GM06990 (cell line): ENCODE measurements at regions not wholly inside any gene's neighbourhood (a gene's known extent, or its start where the extent isn't known, plus 50 kb on each side); places are given as distances from the start of the nearest gene placed in this dataset.
"Not testable (repeated sequence)": the region's sequence is repeated elsewhere in the genome, so short reads cannot be mapped to it uniquely, and the experiment has no call there.

ENCODE experiments used
- DNase-seq: peaks from one replicate; pipeline ENCODE4 v3.0.0-alpha.2; 2011; ENCODE audit not compliant: insufficient read length; ENCODE audit errors: extremely low read depth
- H3K27me3 ChIP-seq: replicated peaks from 2 replicates; pipeline ENCODE4 v1.6.0; 2011; ENCODE audit warnings: low read length; ENCODE audit not compliant: control insufficient read depth, insufficient read depth
- H3K36me3 ChIP-seq: 2 replicates; pipeline ENCODE4 v1.5.1; 2011; ENCODE audit warnings: low read length; ENCODE audit not compliant: control insufficient read depth, insufficient read depth
- H3K4me3 ChIP-seq: replicated peaks from 2 replicates; pipeline ENCODE4 v1.5.1; 2011; ENCODE audit warnings: low read depth, mild to moderate bottlenecking, control low read depth, low read length
- TF ChIP-seq, protein P1 (sequence below): IDR thresholded peaks from 2 replicates; pipeline ENCODE4 v1.5.1; 2011; ENCODE audit warnings: low read length, control low read depth, mild to moderate bottlenecking, inconsistent platforms; ENCODE audit not compliant: insufficient read depth, poor library complexity, severe bottlenecking

- Histone ChIP-seq H3K4me3 (no peak overlapping the region), H3K27me3 (no peaks in the 10 kb centered on the region), H3K36me3 (no peaks in the 10 kb centered on the region)
- TF ChIP-seq, protein P1, sequence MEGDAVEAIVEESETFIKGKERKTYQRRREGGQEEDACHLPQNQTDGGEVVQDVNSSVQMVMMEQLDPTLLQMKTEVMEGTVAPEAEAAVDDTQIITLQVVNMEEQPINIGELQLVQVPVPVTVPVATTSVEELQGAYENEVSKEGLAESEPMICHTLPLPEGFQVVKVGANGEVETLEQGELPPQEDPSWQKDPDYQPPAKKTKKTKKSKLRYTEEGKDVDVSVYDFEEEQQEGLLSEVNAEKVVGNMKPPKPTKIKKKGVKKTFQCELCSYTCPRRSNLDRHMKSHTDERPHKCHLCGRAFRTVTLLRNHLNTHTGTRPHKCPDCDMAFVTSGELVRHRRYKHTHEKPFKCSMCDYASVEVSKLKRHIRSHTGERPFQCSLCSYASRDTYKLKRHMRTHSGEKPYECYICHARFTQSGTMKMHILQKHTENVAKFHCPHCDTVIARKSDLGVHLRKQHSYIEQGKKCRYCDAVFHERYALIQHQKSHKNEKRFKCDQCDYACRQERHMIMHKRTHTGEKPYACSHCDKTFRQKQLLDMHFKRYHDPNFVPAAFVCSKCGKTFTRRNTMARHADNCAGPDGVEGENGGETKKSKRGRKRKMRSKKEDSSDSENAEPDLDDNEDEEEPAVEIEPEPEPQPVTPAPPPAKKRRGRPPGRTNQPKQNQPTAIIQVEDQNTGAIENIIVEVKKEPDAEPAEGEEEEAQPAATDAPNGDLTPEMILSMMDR: no peak
- no peak for DNase-seq
These were observed 346.0 kb upstream of the EPHA5 start for GRCh38 chr4:66016240-66016639.

- Histone ChIP-seq H3K4me3 (no peak overlapping the region), H3K36me3 (no peaks in the 10 kb centered on the region), H3K27me3 (no peaks in the 10 kb centered on the region)
- TF ChIP-seq, protein P1: no peak
- DNase-seq: no peak
These were observed 344.0 kb upstream of the EPHA5 start for GRCh38 chr4:66014146-66014765.

DNA sequence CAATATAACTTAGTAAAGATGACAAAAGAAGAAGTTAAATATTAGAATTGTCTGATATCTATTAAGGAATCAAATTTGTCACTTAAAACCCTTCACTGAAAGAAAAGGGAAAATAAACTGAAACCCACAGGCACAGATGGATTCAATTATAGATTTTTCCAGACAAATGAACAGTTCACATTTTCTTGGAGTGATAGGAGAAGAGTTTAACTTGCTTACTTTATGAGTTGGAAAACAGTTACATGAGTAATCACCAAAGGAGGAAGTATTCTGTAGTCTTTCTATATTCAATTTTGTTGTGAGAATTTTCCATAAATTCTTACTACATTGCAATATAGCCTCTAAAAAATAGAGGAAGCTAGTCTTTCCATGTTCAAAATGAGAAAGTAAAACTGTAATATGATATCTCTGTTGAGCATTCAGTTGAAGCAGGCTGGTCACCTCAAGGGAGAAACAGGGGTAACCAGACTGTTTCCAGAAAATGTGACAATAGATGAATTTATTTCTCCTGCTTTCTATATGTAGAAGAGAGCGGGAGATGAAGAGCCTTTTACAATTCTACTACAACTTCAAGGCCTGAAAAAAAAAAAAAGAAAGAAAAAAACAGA lies 330.3 kb upstream of the EPHA5 start:
- no peak overlapping the region for H3K4me3 ChIP-seq
- no peaks in the 10 kb centered on the region for H3K36me3 ChIP-seq
- no peaks in the 10 kb centered on the region for H3K27me3 ChIP-seq
- TF ChIP-seq, protein P1: no peak
- no peak for DNase-seq

DNA sequence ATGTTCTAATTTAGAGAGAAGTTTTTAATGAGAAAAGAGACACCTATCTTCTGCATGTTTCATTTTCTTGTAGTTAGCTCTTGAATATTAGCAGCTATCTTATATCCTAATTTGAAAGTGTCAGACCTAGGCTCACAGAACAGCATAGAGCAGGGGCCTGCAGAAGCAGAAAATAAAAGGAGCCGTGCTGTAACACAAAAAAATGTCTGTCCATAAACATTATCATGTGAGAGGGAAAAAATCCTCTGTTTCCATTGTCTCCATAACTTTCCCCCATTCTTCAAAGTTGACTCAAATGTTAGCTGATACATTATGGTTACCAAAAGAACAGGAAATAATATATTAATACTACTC lies 329.2 kb upstream of the EPHA5 start:
- no peak for DNase-seq
- H3K4me3 ChIP-seq: no peak overlapping the region

GRCh38 chr4:65998807-65999517 lies 328.7 kb upstream of the EPHA5 start:
- H3K36me3 ChIP-seq, DNase-seq, H3K4me3 ChIP-seq, H3K27me3 ChIP-seq: not testable (repeated sequence)

More for the DNA sequence above, 329.2 kb upstream of the EPHA5 start:
- Histone ChIP-seq H3K27me3 (no peaks in the 10 kb centered on the region), H3K36me3 (no peaks in the 10 kb centered on the region)
- TF ChIP-seq, protein P1: no peak

DNA sequence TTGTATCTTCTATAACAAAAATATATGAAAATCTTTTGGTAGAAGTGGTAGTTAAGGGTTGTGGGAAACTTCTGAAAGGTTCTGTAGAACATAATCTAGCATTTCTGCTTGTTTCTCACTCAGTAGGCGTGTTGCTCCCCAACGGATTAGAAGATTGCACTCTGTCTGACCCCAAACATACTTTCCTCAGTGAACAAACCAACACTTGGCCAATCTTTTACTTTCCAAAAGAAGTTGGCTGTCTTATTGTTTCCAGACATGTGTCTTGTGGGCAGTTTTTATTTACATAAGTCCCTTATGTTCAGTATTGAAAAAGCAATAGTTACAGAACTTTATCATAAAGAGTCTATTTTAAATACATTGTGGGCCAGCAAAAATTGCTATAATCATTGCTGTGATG lies 312.8 kb upstream of the EPHA5 start:
- no peaks in the 10 kb centered on the region for H3K27me3 ChIP-seq
- H3K4me3 ChIP-seq: no peak overlapping the region
- no peaks in the 10 kb centered on the region for H3K36me3 ChIP-seq
- DNase-seq: no peak
- TF ChIP-seq, protein P1: no peak
